ENCODE measurements at regions not wholly inside any gene's neighbourhood (a gene's known extent, or its start where the extent isn't known, plus 50 kb on each side); places are given as distances from the start of the nearest gene placed in this dataset.
"Not testable (repeated sequence)": the region's sequence is repeated elsewhere in the genome, so short reads cannot be mapped to it uniquely, and the experiment has no call there.

DNA sequence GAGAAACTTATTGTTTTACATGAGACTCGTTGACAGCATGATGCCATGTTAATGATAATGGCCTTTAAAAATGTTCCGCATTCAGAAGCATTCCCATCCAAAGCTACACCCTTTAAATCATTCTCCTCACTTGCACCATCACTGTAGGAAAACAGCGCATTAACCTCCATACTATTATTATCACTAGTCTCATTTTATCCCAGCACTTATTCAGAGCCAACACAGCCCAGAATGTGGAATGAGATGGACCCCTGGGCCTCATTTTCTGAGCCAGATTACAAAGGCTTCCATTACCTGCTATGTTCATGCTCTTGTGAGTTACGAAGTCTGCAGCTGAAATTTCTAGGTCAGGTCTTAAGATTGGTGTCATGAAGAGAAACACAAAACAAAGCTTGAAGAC lies 159.4 kb downstream of the HS3ST3A1 start:
- FAIRE-seq, result no peak

DNA sequence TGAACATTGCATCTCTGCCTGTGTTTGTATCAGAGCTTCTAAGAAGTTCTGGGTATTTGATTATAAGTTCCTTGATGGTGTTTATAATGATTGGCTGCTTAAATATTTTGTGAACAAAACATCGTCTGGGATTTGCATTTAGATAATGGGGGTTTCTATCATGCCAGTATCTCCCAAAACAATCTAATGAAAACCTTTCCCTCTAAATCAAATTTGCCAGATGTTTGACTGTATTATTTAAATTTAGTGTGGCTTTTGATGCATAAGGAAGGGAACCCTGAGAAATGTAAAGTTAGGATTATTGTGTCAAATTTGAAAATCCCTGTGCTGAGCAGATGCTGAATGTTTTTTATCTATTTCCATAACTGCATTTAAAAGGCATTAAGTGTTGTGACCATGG lies 159.9 kb downstream of the HS3ST3A1 start:
- FAIRE-seq, result no peak

DNA sequence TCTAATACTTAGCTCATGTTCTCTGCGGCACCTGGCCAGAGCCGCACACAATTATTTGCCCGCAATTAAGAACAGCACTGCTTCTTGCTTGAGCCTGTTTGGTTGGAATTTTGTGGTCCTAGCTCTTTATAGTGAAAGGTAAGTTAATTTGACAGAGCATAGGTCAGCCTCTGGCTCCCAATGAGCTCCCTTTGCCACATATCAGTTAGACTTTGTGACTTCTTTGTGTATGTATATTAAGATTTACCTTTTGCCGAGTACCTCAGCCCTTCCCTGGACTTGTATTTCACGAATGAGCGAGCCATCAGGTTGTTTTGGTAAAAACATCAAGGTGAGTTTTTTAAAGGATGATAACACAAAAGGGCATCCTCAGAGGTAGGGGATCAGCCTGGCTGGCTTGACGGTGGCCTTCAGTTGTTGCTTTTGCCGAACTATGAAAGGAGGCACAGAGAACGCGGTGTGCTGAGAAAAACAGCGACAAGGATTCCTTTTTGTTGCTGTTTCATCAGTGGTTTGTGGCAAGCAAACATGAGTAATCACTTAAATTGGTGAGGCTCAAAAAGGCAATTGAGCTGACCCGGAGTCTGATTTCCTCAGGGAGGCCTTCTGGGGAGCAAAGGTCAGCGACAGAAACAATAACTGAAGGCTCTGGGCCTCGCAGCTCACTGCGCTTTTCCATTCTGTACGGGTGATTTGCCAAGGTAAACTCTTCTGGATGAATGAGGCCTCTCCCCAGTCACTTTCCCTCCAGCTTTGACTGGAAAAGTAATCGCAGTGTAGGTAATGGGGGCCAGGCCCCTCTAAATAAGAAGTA lies 163.6 kb downstream of the HS3ST3A1 start:
- no peak for FAIRE-seq

DNA sequence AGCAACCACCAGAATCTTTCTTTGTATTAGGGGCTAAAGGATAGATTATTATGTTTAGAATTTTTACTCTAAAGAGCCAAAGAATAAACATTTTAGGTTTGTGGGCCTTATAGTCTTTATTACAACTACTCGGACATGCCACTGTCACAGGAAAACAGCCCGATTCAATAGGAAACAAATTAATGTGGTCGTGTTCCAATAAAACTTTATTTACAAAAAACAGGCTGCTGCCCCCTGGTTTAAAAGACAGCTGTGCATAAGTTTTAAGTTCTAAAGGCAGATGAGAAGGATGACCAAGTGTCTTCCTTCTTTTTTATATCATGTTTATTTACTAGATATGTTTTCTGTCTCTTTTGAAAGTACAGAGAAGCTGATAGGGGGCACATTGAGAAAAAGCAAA lies 166.5 kb downstream of the HS3ST3A1 start:
- no peak for FAIRE-seq

DNA sequence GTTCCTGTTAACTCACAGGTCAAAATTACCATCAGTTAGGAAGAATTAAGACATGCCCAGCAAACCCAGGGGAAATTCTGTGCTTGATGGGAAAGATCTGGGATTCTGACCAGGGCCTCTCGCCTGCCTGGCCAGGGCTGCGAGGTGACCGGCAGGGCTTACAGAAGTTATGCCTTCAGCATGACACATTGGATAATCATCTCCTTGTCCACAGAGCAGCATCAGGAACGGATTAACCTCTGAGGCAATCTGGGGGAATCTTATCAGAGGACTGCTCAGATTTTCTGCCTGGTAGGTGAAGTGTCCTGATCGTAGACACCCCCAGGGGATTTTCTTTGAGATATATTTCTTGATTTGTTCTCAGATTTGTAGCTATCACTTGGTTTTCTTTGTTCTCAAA lies 172.5 kb downstream of the HS3ST3A1 start:
- no peak for FAIRE-seq

GRCh38 chr17:13428611-13429042 lies 173.1 kb downstream of the HS3ST3A1 start:
- no peak for FAIRE-seq

- FAIRE-seq, result no peak
These were observed 174.7 kb downstream of the HS3ST3A1 start for GRCh38 chr17:13426991-13427390.

DNA sequence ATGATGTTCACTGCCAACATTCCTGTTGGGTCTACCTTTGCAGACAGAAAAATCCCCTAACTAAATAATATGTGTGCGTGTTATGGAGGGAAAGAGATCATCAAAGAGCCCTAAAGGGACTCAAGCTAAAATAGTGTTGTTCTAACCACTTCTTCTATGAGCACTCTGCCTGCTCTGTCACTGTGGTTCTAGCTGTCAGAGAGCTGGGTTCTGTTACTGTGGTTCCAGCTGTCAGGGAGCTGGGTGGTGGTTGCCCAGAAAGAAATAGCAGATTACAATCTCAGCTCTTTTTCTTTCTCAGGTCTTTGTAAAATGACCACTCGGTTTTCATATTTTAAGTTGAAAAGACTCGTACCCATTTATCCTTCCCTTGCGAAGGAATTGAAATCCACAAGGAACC lies 176.3 kb downstream of the HS3ST3A1 start:
- no peak for FAIRE-seq

DNA sequence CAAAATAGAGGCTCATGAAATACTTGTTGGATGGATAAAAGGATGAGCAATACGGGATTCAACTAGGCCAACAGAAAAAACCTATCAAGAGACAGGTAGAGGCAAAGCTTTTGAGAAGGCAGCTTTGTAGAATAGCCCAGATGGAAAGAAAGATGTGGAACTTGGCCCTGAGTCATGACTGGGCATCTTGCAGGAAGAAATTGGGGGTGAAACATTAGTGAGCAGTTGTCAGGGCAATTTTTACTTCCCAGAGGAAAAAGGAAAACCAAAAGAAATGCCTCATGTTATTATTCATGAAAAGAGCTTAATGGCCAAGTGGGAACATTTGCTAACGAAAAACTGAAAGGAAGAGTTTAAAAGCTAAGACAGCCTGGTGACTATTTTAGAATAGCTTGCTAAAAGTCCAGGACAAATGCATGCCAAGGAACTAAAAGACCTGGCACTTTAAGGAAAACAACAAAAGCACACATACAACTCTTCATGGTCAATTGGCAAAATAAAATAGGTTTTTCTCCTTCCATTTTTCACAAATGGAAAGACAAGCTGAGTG lies 180.1 kb downstream of the HS3ST3A1 start:
- no peak for FAIRE-seq

GRCh38 chr17:13420878-13421277 lies 180.9 kb downstream of the HS3ST3A1 start:
- no peak for FAIRE-seq

DNA sequence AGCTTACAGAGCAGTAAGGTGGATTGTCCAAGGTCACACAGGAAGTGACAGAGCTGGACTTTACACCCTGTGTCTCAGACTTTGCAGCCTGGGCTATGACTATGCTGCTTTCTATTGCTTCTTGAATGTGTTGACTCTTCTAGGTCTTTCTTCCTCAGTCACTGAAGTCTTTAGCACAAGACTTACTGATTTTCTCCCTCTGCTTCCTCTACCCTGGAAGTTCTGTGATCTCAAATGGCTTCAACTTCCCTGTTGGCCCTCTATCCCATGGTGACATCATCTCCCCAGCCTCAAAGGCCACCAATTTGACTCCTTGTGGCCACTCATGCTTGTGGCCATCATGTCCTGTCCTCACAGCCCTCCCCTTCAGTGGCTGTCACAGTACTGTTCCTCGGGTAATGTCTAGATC lies 181.3 kb downstream of the HS3ST3A1 start:
- FAIRE-seq, result no peak

DNA sequence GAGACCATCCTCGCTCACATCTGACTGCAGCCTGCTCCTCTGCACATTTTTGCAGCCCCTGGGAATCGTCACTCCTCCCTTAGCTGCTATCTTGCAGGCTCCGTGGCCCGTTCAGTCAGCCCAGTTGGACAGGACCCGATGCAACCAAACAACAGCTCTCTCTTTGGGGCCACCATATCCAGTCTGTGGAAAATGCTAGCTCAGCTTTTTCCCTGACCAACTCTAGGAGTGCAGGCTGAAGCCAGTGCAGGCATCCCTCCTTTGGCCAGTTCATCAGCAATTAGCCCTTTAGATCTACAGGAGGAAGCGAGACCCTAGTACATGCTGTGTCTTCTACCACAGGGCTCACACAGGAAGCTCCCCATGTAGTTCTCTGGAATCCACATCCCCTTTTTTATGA lies 182.1 kb downstream of the HS3ST3A1 start:
- no peak for FAIRE-seq

DNA sequence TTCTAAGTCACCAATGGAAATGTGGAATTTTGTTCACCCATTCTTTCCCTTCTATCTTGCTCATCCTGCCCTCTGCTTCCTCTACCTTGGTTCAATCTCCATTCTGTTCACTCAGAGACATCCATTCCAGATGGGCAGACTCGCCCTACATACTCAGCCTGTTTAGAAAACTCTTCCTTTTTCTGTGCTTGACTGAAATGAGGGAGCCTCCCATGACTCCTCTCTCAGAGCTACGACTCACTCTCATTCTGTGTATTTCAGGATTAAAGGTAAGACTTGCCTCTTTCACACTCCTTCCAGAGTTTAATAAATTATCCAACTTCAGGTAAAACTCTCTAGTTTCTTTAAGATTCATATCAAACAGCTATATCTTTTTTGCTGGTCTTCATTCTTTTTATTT lies 182.8 kb downstream of the HS3ST3A1 start:
- FAIRE-seq, result no peak

- FAIRE-seq, result no peak
These were observed 184.3 kb downstream of the HS3ST3A1 start for GRCh38 chr17:13417381-13417950.

- no peak for FAIRE-seq
These were observed 184.9 kb downstream of the HS3ST3A1 start for GRCh38 chr17:13416748-13417363.

DNA sequence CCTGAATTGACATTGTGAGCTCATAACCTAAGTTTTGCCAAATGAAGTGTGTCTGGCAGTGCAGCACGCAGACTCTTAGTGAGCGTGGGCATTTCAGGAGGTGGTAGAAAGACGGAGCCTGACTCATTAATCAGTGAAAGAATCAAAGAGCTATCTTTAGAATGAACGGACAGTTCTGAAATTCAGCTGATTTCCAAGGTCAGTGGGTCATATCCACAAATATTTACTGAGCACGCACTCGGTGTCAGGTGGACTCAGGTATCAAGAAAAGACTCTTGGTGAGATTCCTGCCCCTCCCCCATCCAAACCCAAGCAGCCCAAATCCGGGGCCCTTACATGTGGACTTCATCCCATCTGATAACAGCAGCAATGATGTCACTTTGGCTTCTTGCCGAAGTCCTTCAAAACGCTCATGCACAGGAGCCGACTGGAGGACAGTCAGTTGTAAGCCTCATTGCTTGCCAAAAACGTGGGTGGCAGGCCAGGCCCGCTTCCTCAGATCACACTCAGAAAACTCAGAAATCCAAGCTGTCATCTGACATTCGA lies 185.8 kb downstream of the HS3ST3A1 start:
- FAIRE-seq, result no peak

DNA sequence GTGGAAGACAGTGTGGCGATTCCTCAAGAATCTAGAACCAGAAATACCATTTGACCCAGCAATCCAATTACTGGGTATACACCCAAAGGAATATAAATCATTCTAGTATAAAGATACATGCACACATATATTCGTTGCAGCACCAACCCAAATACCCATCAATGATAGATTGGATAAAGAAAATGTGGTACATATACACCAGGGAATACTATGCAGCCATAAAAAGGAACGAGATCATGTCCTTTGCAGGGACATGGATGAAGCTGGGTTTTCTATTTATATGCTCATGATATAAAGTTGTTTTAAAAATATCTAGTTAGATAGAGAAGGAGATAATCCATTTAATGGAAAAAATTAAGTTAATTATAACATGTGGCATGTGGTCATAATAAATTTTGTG lies 186.5 kb downstream of the HS3ST3A1 start:
- FAIRE-seq, result not testable (repeated sequence)

- no peak for FAIRE-seq
These were observed 188.7 kb downstream of the HS3ST3A1 start for GRCh38 chr17:13413001-13413400.

DNA sequence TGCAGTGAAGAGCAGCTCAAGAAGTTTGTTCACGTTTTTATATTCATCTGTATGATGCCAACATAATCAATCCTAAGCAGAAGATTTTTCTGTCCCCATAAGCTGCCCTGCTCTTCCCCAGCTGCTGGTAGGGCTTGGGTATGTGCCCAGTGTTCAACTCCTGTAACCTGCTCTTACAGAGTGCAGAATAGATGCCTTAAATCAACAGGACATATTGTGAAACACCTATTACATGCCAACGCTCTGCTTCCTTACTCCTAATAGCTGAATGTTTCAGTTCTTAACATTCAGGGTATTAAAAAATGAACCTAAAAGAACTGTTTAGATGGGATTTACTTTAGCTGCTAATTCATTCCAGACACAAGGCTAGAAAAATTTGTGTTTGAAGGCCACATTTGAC lies 190.9 kb downstream of the HS3ST3A1 start:
- FAIRE-seq, result no peak

GRCh38 chr17:13410214-13410613 lies 191.5 kb downstream of the HS3ST3A1 start:
- FAIRE-seq, result no peak

GRCh38 chr17:13409455-13409854 lies 192.3 kb downstream of the HS3ST3A1 start:
- FAIRE-seq, result no peak

- no peak for FAIRE-seq
These were observed 194.3 kb downstream of the HS3ST3A1 start for GRCh38 chr17:13407381-13407780.

DNA sequence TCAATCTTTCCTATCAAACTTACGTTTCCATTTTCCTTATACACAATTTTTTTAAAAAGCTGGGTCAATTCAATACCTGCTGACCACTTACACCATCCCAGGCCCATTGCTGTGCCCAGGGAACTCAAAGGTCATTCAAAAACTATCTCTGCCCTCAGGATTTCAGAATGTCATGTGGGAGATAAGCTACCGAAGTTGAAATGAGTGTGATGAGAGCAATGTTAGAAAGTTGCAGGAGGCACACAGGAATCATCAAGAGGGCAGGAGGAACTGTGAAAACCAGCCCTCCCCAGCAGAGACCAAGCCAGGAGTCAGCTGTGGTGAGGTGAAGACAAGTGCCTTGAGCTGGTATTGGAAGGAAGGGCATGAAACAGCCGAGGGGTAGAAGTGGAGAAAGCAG lies 195.9 kb downstream of the HS3ST3A1 start:
- FAIRE-seq, result no peak

- FAIRE-seq, result no peak
These were observed 196.6 kb downstream of the HS3ST3A1 start for GRCh38 chr17:13405080-13405479.

Data from endometrium (tissue), 2 donors.